Left ventricle myocardium superior (tissue), 1 donor: ENCODE measurements at regions not wholly inside any gene's neighbourhood (a gene's known extent, or its start where the extent isn't known, plus 50 kb on each side); places are given as distances from the start of the nearest gene placed in this dataset.

Experiments
- ATAC-seq: fragments of 200-7000 bp; cut with Tn5 transposase; one replicate; pipeline ENCODE4 v1.9.1; 2020; ENCODE audit warnings: mild to moderate bottlenecking, moderate library complexity
- DNase-seq: peaks from one replicate; pipeline ENCODE4 v3.0.0-alpha.2; 2020
- intact Hi-C: fragments of 100-400 bp; cut with micrococcal nuclease; formaldehyde crosslinking; loops from one replicate; pipeline ENCODE4 v1.11.0; 2022
- donor health status: DM: no; HTN: yes; CAD: no; lungs with severe emphysema.

- ATAC-seq (no peak), DNase-seq (no peak)
- intact Hi-C loops = no loop called here
Measured at GRCh38 chr10:123303581-123304337, 149.6 kb downstream of the BUB3 start.

- intact Hi-C loops = no loop called here
- ATAC-seq = no peak
- no peak for DNase-seq
Measured at GRCh38 chr10:123305671-123306070, 151.5 kb downstream of the BUB3 start.

GRCh38 chr10:123306290-123306689, 152.1 kb downstream of the BUB3 start:
- intact Hi-C loops = no loop called here
- DNase-seq = no peak
- ATAC-seq = no peak

GRCh38 chr10:123309731-123310130, 155.5 kb downstream of the BUB3 start:
- no peak for DNase-seq
- no peak for ATAC-seq
- intact Hi-C loops = no loop called here

GRCh38 chr10:123316776-123317175, 162.6 kb downstream of the BUB3 start:
- ATAC-seq (no peak), DNase-seq (no peak)
- intact Hi-C loops = no loop called here

- no peak for ATAC-seq
- no peak for DNase-seq
- intact Hi-C loops = no loop called here
Measured at GRCh38 chr10:123318516-123318915, 164.3 kb downstream of the BUB3 start.

- intact Hi-C loops = no loop called here
- DNase-seq (no peak), ATAC-seq (no peak)
Measured at GRCh38 chr10:123320091-123320490, 165.9 kb downstream of the BUB3 start.

GRCh38 chr10:123323884-123324283, 169.7 kb downstream of the BUB3 start:
- ATAC-seq (no peak), DNase-seq (no peak)
- intact Hi-C loops = no loop called here

- DNase-seq (no peak), ATAC-seq (no peak)
- intact Hi-C loops = no loop called here
Measured at GRCh38 chr10:123325663-123326190, 171.5 kb downstream of the BUB3 start.

GRCh38 chr10:123326674-123327073, 172.5 kb downstream of the BUB3 start:
- no peak for ATAC-seq
- intact Hi-C loops = no loop called here
- no peak for DNase-seq

GRCh38 chr10:123327450-123327849, 173.2 kb downstream of the BUB3 start:
- ATAC-seq = no peak
- intact Hi-C loops = no loop called here
- no peak for DNase-seq

- intact Hi-C loops = no loop called here
- DNase-seq (no peak), ATAC-seq (no peak)
Measured at GRCh38 chr10:123327896-123328295, 173.7 kb downstream of the BUB3 start.

GRCh38 chr10:123331438-123331837, 177.2 kb downstream of the BUB3 start:
- intact Hi-C loops = no loop called here
- ATAC-seq = no peak
- DNase-seq = no peak

GRCh38 chr10:123346581-123346980, 192.4 kb downstream of the BUB3 start:
- ATAC-seq = no peak
- intact Hi-C loops = no loop called here
- no peak for DNase-seq

GRCh38 chr10:123348691-123349572, 194.7 kb downstream of the BUB3 start:
- no peak for DNase-seq
- intact Hi-C loops = no loop called here
- ATAC-seq = no peak

- no peak for ATAC-seq
- DNase-seq = no peak
- intact Hi-C loops = no loop called here
Measured at GRCh38 chr10:123351715-123352114, 197.5 kb downstream of the BUB3 start.

GRCh38 chr10:123354521-123354920, 200.3 kb downstream of the BUB3 start:
- DNase-seq = no peak
- intact Hi-C loops = no loop called here
- no peak for ATAC-seq

- DNase-seq (no peak), ATAC-seq (no peak)
- intact Hi-C loops = no loop called here
Measured at GRCh38 chr10:123355748-123356481, 201.7 kb downstream of the BUB3 start.

- ATAC-seq (no peak), DNase-seq (no peak)
- intact Hi-C loops = no loop called here
Measured at GRCh38 chr10:123356799-123357198, 202.6 kb downstream of the BUB3 start.
